HG03064 (cell line): ENCODE measurements at regions not wholly inside any gene's neighbourhood (a gene's known extent, or its start where the extent isn't known, plus 50 kb on each side); places are given as distances from the start of the nearest gene placed in this dataset.
"Not testable (repeated sequence)": the region's sequence is repeated elsewhere in the genome, so short reads cannot be mapped to it uniquely, and the experiment has no call there.

Source experiments
- ATAC-seq: cut with Tn5 transposase; IDR thresholded peaks from one replicate; pipeline ENCODE4 v1.9.1; 2021; ENCODE audit warnings: low read depth; ENCODE audit not compliant: unreplicated experiment

DNA sequence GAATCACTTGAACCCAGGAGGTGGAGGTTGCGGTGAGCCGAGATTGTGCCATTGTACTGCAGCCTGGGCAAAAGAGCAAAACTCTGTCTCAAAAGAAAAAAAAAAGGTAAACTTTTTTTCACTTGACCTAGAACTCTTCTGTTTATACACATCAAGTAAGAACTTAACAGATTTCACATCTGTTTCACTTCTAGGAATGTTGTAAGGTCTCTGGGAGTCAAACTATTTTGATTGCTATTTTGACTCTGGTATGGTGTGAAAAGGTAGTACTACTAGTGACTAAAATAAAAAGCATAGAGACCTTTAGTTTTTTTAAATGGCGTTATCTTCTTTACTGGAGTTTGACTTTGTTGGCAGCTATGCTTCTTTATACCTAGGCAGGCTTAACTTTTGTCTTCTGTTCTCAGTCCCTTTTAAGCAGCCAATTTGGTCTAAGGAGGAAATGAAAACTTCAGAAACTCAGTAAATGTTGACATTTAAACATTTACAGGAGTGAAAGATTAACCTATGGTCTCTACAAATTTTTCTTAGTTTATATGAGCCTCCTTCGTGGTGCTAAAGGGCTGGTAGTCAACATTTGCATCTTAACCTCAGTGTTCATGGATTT, 84.7 kb downstream of the METTL2B start:
- ATAC-seq: peak; percentile 71

- ATAC-seq: not testable (repeated sequence)
Measured at GRCh38 chr7:128562795-128563194, 86.2 kb downstream of the METTL2B start.

- ATAC-seq: not testable (repeated sequence)
Measured at GRCh38 chr7:128564123-128564700, 87.7 kb downstream of the METTL2B start.

GRCh38 chr7:128564932-128565864, 88.7 kb downstream of the METTL2B start:
- ATAC-seq: not testable (repeated sequence)

GRCh38 chr7:128575277-128575676, 96.8 kb upstream of the GARIN1A start:
- ATAC-seq: not testable (repeated sequence)

- ATAC-seq: not testable (repeated sequence)
Measured at GRCh38 chr7:128576953-128577352, 95.1 kb upstream of the GARIN1A start.

DNA sequence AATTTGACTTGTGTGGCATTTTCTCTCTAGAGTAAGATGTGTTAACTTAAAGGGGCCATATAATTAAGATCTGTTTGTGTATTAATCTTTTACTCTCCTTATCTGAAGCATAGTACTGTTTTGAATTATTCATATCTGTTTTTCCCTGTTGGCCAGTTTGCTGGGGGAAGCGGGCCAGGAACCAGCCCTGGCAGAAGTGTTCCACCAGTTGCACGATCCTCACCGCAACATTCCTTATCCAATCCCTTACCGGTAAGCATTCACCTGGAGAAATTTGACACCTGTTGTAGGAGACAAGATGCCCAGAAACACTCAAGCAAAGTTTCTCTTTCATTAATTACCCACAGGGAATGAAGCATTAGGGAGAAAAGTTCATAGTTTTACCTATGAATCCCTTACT, 92.2 kb upstream of the GARIN1A start:
- ATAC-seq: not testable (repeated sequence)

DNA sequence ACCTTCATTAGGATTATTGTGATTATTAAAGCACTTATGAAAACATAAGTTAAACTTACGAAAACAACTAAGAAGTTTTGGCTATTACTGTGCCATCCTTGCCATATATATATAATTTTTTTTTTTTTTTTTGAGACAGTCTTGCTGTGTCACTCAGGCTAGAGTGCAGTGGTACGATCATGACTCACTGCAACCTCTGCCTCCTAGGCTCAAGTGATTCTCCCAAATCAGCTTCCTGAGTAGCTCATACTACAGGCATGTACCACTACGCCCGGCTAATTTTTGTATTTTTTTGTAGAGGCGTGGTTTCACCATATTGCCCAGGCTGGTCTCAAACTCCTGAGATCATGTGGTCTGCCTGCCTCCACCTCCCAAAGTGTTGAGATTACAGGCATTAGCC, 91.0 kb upstream of the GARIN1A start:
- ATAC-seq: not testable (repeated sequence)

DNA sequence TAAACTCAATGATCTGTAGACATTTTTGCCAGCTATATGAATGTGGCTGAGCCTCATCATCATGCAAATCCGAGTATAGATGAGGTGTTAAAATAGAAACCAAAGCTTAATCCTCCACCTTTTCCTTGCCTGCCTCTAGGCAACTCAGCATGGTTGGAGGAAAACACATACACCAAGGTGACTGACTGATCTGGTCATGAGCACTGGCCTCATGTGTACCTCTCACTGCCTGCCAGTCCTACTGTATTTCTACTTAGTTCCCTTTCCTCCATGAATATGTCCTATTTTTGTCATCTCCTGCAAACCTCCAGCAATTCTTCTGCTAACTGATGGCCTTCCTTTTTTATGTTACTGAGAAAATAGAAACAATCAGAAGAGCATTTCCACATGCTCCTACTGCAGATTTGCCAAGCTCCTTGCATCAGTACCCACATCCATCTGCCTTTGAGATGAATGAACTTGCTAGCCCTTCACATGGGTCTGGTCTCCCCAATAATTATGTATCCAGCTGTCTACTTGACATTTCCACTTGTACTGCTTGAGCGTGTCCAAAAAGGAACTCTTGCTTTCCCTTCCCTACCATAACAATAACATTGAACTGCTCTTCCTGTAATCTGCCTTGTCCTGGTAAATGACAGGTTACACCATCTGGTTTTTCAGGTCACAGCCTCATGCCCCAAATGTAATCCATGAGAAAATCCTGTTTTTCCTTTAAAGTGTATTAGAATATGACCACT, 90.1 kb upstream of the GARIN1A start:
- ATAC-seq: not testable (repeated sequence)

DNA sequence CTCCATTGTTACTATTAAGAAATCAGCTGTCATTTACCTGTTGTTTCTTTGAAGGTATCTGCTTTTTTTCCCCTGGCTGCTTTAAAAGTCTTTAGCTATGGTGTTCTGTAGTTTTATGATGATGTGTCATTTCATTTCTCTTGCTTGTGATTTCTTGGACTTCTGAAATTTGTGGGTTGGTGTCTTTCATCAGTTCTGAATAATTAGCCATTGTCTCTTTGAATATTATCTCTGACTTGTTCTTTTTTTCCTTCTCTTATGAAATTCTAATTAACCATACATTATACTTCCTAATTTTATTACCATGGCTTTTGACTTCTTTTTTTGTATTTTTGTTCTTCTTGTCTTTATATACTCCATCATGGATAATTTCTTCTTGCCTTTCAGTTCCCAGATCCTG, 85.4 kb upstream of the GARIN1A start:
- ATAC-seq: not testable (repeated sequence)

GRCh38 chr7:128591705-128592104, 80.4 kb upstream of the GARIN1A start:
- no peak for ATAC-seq

GRCh38 chr7:128592209-128592608, 79.9 kb upstream of the GARIN1A start:
- not testable (repeated sequence) for ATAC-seq

GRCh38 chr7:128594061-128594460, 78.0 kb upstream of the GARIN1A start:
- not testable (repeated sequence) for ATAC-seq

GRCh38 chr7:128596336-128597128, 75.6 kb upstream of the GARIN1A start:
- ATAC-seq: not testable (repeated sequence)

DNA sequence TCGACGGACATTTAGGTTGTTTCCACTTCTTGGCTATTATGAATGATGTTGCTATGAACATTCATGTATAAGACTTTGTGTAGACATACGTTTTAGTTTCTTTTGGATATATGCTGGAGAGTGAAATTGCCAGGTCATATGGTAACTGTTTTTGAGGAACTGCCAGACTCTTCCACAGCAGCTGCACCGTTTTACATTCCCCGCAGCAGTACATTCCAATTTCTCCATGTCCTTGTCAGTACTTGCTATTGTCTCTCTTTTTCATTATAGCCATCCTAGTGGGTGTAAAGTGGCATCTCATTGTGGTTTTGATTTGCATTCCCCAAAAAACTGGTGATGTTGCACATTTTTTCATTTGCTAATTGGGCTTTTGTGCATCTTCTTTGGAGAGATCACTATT, 73.1 kb upstream of the GARIN1A start:
- not testable (repeated sequence) for ATAC-seq

- peak; percentile 85 for ATAC-seq
Measured at GRCh38 chr7:128608678-128609421, 63.2 kb upstream of the GARIN1A start.

DNA sequence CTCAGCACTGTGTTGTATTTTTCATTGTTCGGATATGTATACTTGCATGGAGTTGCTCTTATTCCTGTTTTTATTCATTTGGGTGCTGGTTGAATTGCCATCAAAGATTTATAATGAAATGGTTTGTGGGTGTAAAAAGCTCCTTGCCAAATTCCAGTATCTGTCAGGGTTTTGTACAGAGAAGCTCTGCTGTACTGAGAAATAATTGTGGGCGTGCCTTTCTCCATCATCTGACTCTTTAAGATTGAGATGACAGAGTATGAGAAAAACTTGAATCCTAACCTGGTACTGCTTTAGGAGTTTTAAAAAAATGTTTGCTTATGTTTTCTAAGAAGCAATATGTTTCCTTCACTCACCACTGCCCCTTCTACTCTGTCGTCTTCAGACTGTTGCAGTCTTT, 58.7 kb upstream of the GARIN1A start:
- not testable (repeated sequence) for ATAC-seq

DNA sequence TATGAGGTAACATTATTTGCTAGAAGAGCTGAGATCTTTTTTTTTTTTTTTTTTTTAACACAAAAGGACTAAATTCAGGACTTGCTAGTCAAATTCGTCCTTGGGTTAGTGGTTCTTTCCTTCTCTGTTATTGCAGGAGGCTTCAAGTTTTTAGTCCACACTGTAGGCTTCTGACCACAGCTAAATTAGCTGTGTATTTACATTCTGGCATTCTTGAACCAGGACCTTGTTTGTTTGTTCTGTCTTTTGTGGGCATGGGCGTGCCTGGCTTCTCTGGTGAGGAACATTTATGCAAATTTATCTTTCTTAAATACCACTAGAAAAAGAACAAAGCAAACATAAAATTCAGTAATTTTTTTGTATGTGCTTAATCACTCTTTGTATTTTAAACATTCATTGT, 57.3 kb upstream of the GARIN1A start:
- ATAC-seq: not testable (repeated sequence)

- ATAC-seq: not testable (repeated sequence)
Measured at GRCh38 chr7:128616799-128617198, 55.3 kb upstream of the GARIN1A start.
